Fibroblast of villous mesenchyme (primary cell): ENCODE measurements at regions not wholly inside any gene's neighbourhood (a gene's known extent, or its start where the extent isn't known, plus 50 kb on each side); places are given as distances from the start of the nearest gene placed in this dataset.

Experiments
- DNase-seq: peaks from one replicate; pipeline ENCODE4 v3.0.0-alpha.2; 2010; ENCODE audit warnings: low read depth
- H3K4me3 ChIP-seq: 2 replicates; pipeline ENCODE4 v1.5.1; 2011; ENCODE audit warnings: low read depth, mild to moderate bottlenecking, low read length
- CTCF ChIP-seq: IDR thresholded peaks from 2 replicates; pipeline ENCODE4 v1.5.1; 2012; ENCODE audit warnings: low read depth, mild to moderate bottlenecking, low read length; ENCODE audit not compliant: insufficient read depth

DNA sequence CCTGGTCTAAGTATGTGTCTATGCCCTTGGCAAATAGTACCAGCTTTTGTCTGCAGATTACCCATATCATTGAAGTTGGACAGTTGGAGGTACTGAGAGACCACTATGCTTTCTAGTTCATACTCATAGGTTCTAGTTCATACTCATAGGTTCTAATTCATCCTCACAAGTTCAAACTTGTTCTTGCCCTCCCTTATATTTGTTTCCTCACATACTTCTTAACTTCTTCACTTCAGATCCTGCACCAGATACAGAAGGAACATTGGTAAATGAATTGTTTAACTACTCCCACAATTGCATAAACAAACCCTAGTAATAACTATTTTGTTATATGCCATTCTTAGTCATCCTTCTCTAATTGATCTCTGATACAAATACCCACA lies 172.2 kb downstream of the SLITRK1 start:
- no peak overlapping the region for H3K4me3 ChIP-seq
- DNase-seq, result no peak
- TF ChIP-seq CTCF, result no peak

- TF ChIP-seq CTCF, result no peak
- H3K4me3 ChIP-seq, result no peak overlapping the region
- no peak for DNase-seq
Observed at GRCh38 chr13:83709426-83710132, 172.7 kb downstream of the SLITRK1 start.

GRCh38 chr13:83702021-83702420 lies 180.3 kb downstream of the SLITRK1 start:
- no peak overlapping the region for H3K4me3 ChIP-seq
- no peak for TF ChIP-seq CTCF
- no peak for DNase-seq

DNA sequence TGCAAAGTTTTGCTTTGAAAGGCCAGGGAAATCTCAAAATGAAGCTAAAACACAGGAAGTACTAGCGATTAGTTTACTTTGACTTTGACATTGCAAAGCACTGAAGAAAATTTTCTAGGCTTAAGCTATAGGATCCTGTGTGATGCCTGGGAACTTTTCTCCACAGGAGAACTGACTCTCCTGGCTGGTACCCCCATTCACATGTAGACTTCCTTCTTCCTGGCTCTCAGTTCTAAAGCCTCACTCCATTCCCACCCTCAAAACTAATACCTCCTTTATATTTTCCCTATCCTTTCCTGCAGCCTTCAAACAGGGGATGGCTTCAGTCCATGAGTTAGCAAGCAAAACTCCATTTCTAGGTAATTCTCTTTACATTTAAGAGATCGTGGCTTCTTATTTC lies 189.5 kb downstream of the SLITRK1 start:
- no peak overlapping the region for H3K4me3 ChIP-seq
- DNase-seq, result no peak
- TF ChIP-seq CTCF, result no peak

DNA sequence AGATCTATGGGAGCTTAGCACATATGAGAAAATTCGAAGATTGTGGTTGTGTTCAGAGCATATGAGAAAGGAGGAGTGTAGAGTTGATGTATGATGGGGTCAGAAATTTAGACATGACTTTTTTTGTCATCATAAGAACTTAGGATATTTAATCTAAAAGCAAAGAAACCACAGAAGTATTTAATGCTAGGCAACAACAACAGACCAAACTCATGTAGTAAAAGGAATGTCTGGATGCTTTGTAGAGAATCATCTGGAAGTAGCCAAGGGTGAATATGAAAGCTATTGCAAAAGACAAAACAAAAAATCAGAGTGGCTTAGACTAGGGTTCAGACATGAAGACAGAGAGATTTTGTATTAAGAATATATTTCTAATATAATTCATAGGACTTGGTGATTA lies 190.3 kb downstream of the SLITRK1 start:
- no peak for TF ChIP-seq CTCF
- DNase-seq, result no peak
- H3K4me3 ChIP-seq, result no peak overlapping the region

GRCh38 chr13:83681547-83681946 lies 200.7 kb downstream of the SLITRK1 start:
- TF ChIP-seq CTCF, result no peak
- DNase-seq, result no peak

GRCh38 chr13:83677985-83678384 lies 204.3 kb downstream of the SLITRK1 start:
- no peak for TF ChIP-seq CTCF
- H3K4me3 ChIP-seq, result no peak overlapping the region
- DNase-seq, result no peak

More at GRCh38 chr13:83681547-83681946, 200.7 kb downstream of the SLITRK1 start:
- no peak overlapping the region for H3K4me3 ChIP-seq
